Activated naive CD4-positive, alpha-beta T cell treated with anti-CD3 and anti-CD28 coated beads for 36 hours (primary cell): ENCODE measurements at regions not wholly inside any gene's neighbourhood (a gene's known extent, or its start where the extent isn't known, plus 50 kb on each side); places are given as distances from the start of the nearest gene placed in this dataset.

Experiments used
- CTCF ChIA-PET: fragments of 350-600 bp; sonication (Branson Sonifier 250); formaldehyde crosslinking; loops from one replicate; lab custom pipeline; 2021; ENCODE audit warnings: antibody characterized with exemption; lab: Charles Lee
- DNase-seq: peaks from one replicate; pipeline ENCODE4 v3.0.0-alpha.2; 2020
- H3K27ac Mint-ChIP-seq: one replicate; pipeline ENCODE4 v1.8.0; 2021; ENCODE audit warnings: mild to moderate bottlenecking, mixed read lengths
- H3K27me3 Mint-ChIP-seq: one replicate; pipeline ENCODE4 v1.8.0; 2021; ENCODE audit warnings: low read depth, mixed read lengths
- H3K36me3 Mint-ChIP-seq: one replicate; pipeline ENCODE4 v1.8.0; 2021; ENCODE audit warnings: low read depth, mixed read lengths
- H3K4me1 Mint-ChIP-seq: one replicate; pipeline ENCODE4 v1.8.0; 2021; ENCODE audit warnings: low read depth, mixed read lengths
- H3K4me3 Mint-ChIP-seq: one replicate; pipeline ENCODE4 v1.8.0; 2021; ENCODE audit warnings: mild to moderate bottlenecking, moderate library complexity, mixed read lengths
- H3K9me3 Mint-ChIP-seq: one replicate; pipeline ENCODE4 v1.8.0; 2021; ENCODE audit warnings: mixed read lengths
- intact Hi-C: fragments of 100-400 bp; cut with micrococcal nuclease; formaldehyde crosslinking; loops from one replicate; pipeline ENCODE4 v1.15.1; 2023

GRCh38 chr10:133009218-133009950, 67.0 kb upstream of the CFAP46 start:
- H3K27ac Mint-ChIP-seq, result no peak overlapping the region
- H3K4me1 Mint-ChIP-seq, result no peaks in the 10 kb centered on the region
- no peaks in the 10 kb centered on the region for H3K9me3 Mint-ChIP-seq
- H3K27me3 Mint-ChIP-seq, result peaks cover 3% of the 10 kb centered on the region
- no peak for DNase-seq
- H3K4me3 Mint-ChIP-seq, result no peak overlapping the region
- CTCF ChIA-PET, result no interaction called here
- H3K36me3 Mint-ChIP-seq, result no peaks in the 10 kb centered on the region
- intact Hi-C loops, result no loop called here

GRCh38 chr10:133008736-133009135, 66.4 kb upstream of the CFAP46 start:
- Mint-ChIP-seq H3K36me3 (no peaks in the 10 kb centered on the region), H3K9me3 (no peaks in the 10 kb centered on the region), H3K27me3 (peaks cover 3% of the 10 kb centered on the region), H3K27ac (no peak overlapping the region), H3K4me1 (no peaks in the 10 kb centered on the region), H3K4me3 (no peak overlapping the region)
- intact Hi-C loops, result no loop called here
- CTCF ChIA-PET, result no interaction called here
- no peak for DNase-seq

- no peak overlapping the region for H3K4me3 Mint-ChIP-seq
- DNase-seq, result no peak
These were observed 65.8 kb upstream of the CFAP46 start for GRCh38 chr10:133008196-133008595.

GRCh38 chr10:133007360-133007858, 65.0 kb upstream of the CFAP46 start:
- Mint-ChIP-seq H3K27ac (no peak overlapping the region), H3K4me3 (no peak overlapping the region), H3K36me3 (no peaks in the 10 kb centered on the region), H3K27me3 (no peaks in the 10 kb centered on the region), H3K9me3 (no peaks in the 10 kb centered on the region), H3K4me1 (no peaks in the 10 kb centered on the region)
- intact Hi-C loops, result no loop called here
- no peak for DNase-seq
- CTCF ChIA-PET, result no interaction called here

More at GRCh38 chr10:133008196-133008595, 65.8 kb upstream of the CFAP46 start:
- no peaks in the 10 kb centered on the region for H3K36me3 Mint-ChIP-seq
- intact Hi-C loops, result no loop called here
- CTCF ChIA-PET, result no interaction called here
- H3K4me1 Mint-ChIP-seq, result no peaks in the 10 kb centered on the region
- peaks cover under 1% of the 10 kb centered on the region for H3K27me3 Mint-ChIP-seq
- no peak overlapping the region for H3K27ac Mint-ChIP-seq
- H3K9me3 Mint-ChIP-seq, result no peaks in the 10 kb centered on the region

GRCh38 chr10:133006806-133007205, 64.4 kb upstream of the CFAP46 start:
- intact Hi-C loops, result no loop called here

GRCh38 chr10:133006202-133006601, 63.8 kb upstream of the CFAP46 start:
- DNase-seq, result no peak
- H3K4me3 Mint-ChIP-seq, result no peak overlapping the region
- intact Hi-C loops, result no loop called here
- no peaks in the 10 kb centered on the region for H3K4me1 Mint-ChIP-seq
- CTCF ChIA-PET, result no interaction called here
- H3K27me3 Mint-ChIP-seq, result peaks cover 5% of the 10 kb centered on the region
- H3K27ac Mint-ChIP-seq, result no peak overlapping the region
- no peaks in the 10 kb centered on the region for H3K9me3 Mint-ChIP-seq
- H3K36me3 Mint-ChIP-seq, result no peaks in the 10 kb centered on the region

More at GRCh38 chr10:133006806-133007205, 64.4 kb upstream of the CFAP46 start:
- CTCF ChIA-PET, result no interaction called here
- Mint-ChIP-seq H3K27me3 (no peaks in the 10 kb centered on the region), H3K4me1 (no peaks in the 10 kb centered on the region), H3K4me3 (no peak overlapping the region), H3K27ac (no peak overlapping the region), H3K36me3 (no peaks in the 10 kb centered on the region), H3K9me3 (no peaks in the 10 kb centered on the region)
- no peak for DNase-seq

- Mint-ChIP-seq H3K4me3 (no peak overlapping the region), H3K27me3 (peaks cover 8% of the 10 kb centered on the region), H3K27ac (no peak overlapping the region), H3K9me3 (no peaks in the 10 kb centered on the region), H3K4me1 (no peaks in the 10 kb centered on the region), H3K36me3 (no peaks in the 10 kb centered on the region)
- DNase-seq, result no peak
- CTCF ChIA-PET, result no interaction called here
- intact Hi-C loops, result no loop called here
These were observed 62.1 kb upstream of the CFAP46 start for GRCh38 chr10:133004478-133004877.

GRCh38 chr10:133003188-133003587, 60.8 kb upstream of the CFAP46 start:
- no peak for DNase-seq
- intact Hi-C loops, result no loop called here
- Mint-ChIP-seq H3K27ac (no peak overlapping the region), H3K9me3 (no peaks in the 10 kb centered on the region), H3K4me3 (no peak overlapping the region), H3K27me3 (peaks cover 9% of the 10 kb centered on the region), H3K36me3 (no peaks in the 10 kb centered on the region), H3K4me1 (no peaks in the 10 kb centered on the region)
- CTCF ChIA-PET, result no interaction called here

GRCh38 chr10:133002685-133003084, 60.3 kb upstream of the CFAP46 start:
- Mint-ChIP-seq H3K36me3 (no peaks in the 10 kb centered on the region), H3K27ac (no peak overlapping the region), H3K27me3 (peaks cover 9% of the 10 kb centered on the region), H3K9me3 (no peaks in the 10 kb centered on the region), H3K4me3 (no peak overlapping the region), H3K4me1 (no peaks in the 10 kb centered on the region)
- intact Hi-C loops, result no loop called here
- DNase-seq, result no peak
- CTCF ChIA-PET, result no interaction called here

- H3K27me3 Mint-ChIP-seq, result peaks cover 9% of the 10 kb centered on the region
- DNase-seq, result no peak
- intact Hi-C loops, result no loop called here
- H3K9me3 Mint-ChIP-seq, result no peaks in the 10 kb centered on the region
- CTCF ChIA-PET, result no interaction called here
- H3K36me3 Mint-ChIP-seq, result no peaks in the 10 kb centered on the region
- no peak overlapping the region for H3K27ac Mint-ChIP-seq
- no peaks in the 10 kb centered on the region for H3K4me1 Mint-ChIP-seq
- no peak overlapping the region for H3K4me3 Mint-ChIP-seq
These were observed 58.7 kb upstream of the CFAP46 start for GRCh38 chr10:133001114-133001513.

GRCh38 chr10:133000648-133001047, 58.3 kb upstream of the CFAP46 start:
- no peak overlapping the region for H3K4me3 Mint-ChIP-seq
- CTCF ChIA-PET, result no interaction called here

GRCh38 chr10:132997517-132998265, 55.3 kb upstream of the CFAP46 start:
- DNase-seq, result no peak
- H3K4me3 Mint-ChIP-seq, result no peak overlapping the region
- H3K27me3 Mint-ChIP-seq, result peaks cover 9% of the 10 kb centered on the region
- no peaks in the 10 kb centered on the region for H3K4me1 Mint-ChIP-seq
- no peaks in the 10 kb centered on the region for H3K36me3 Mint-ChIP-seq
- H3K27ac Mint-ChIP-seq, result no peak overlapping the region
- CTCF ChIA-PET, result no interaction called here
- intact Hi-C loops, result no loop called here
- no peaks in the 10 kb centered on the region for H3K9me3 Mint-ChIP-seq

More at GRCh38 chr10:133000648-133001047, 58.3 kb upstream of the CFAP46 start:
- intact Hi-C loops, result no loop called here
- Mint-ChIP-seq H3K27ac (no peak overlapping the region), H3K4me1 (no peaks in the 10 kb centered on the region), H3K9me3 (no peaks in the 10 kb centered on the region), H3K36me3 (no peaks in the 10 kb centered on the region), H3K27me3 (peaks cover 9% of the 10 kb centered on the region)
- DNase-seq, result no peak
